HG03066 (cell line): ENCODE measurements at regions not wholly inside any gene's neighbourhood (a gene's known extent, or its start where the extent isn't known, plus 50 kb on each side); places are given as distances from the start of the nearest gene placed in this dataset.

Experiments used
- ATAC-seq: cut with Tn5 transposase; IDR thresholded peaks from one replicate; pipeline ENCODE4 v1.9.1; 2021; ENCODE audit warnings: low read depth; ENCODE audit not compliant: unreplicated experiment

- no peak for ATAC-seq
Measured at GRCh38 chr5:82332886-82333615, 54.9 kb upstream of the RPS23 start.

DNA sequence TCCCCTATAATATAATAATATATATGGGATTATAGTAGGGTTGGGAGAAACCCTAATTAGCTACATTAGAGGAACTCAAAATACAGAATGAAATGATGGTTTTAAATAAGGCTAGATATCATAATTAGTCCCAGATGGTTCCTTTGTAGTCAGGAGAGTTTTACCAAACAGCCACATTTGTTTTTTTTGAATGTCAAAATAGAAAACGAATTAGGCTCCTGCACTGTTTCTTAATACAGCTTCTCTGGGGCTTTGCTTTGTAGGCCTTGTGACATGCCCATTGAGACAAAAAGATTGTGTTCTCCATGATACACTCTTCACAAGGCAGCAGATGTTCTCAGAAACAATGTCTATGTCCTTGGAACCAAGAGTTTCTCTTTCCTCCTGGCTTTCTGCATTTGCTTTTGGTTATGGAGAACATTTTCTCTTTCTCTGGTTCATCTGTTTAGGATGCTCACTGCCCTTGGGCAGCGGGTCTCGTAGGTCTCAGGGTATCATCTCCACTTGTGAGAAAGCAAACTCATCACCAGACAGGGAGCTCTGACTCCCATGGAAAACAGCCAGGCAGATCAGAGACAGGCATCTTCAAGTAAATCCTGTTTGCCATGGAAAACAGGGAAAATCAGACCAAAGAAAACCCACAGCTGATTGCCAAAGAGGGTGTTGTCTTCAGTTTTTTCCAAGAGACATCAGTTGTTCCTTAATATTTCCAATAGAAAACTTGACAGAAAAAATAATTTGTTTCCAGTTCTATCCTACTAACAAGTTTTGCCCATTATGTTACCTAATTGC is 54.1 kb upstream of the RPS23 start:
- no peak for ATAC-seq

GRCh38 chr5:82331557-82331956 is 53.4 kb upstream of the RPS23 start:
- no peak for ATAC-seq

DNA sequence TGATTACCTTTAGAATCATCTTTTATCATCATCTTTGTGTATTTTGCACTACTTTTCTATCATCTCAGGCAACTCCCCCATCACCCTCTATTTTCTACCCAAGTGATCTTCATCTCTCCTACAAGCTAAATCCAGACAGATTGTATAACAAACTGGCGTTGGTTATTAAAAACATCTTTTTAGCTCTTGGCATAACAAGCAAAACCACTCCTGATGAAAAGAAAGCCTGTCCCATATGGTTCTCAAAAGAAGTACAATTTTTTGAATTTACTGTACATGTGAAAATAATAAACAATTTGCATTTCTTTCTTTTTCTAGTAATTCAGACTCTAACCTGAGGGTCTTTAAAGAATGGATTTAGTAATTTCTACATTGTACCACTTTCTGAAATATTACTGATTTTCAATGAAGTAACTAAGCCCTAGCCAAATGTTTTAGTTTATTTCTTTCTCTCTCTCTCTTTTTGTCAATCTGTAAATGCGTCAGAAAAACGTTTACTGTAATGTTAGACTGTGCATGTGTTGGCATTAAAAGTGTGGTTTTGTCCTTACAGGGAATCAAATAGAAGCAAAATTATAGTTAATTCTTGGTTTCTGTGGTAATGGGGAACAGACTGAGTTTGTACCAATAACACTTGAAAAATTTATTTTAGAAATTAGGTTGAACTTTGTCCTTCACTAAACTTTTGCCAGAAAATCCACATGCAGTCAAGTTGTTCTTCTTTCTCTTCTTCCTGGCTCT is 52.5 kb upstream of the RPS23 start:
- ATAC-seq: no peak

DNA sequence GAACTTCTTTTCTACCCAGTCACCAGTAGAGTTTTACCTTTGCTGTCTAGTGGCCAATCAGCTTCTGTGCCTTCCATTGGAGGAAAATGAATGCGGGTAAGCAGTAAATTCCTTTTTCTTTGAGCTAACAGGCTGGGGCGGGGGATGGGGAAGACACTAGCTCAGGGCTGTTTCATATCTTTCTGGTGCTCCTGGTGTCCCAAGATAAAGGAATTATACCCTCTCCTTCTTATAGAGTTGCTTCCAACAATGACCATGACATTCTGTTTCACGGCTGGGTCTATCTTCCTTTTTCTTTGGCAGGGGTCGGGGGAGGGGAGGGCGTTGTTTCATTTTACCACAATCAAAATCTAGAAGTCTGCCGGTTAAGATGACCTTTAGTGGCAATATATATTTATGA is 51.2 kb upstream of the RPS23 start:
- ATAC-seq: no peak
